SK-N-MC (cell line): ENCODE measurements at regions not wholly inside any gene's neighbourhood (a gene's known extent, or its start where the extent isn't known, plus 50 kb on each side); places are given as distances from the start of the nearest gene placed in this dataset.

Experiments
- DNase-seq: peaks from one replicate; pipeline ENCODE4 v3.0.0-alpha.2; 2011; ENCODE audit warnings: low read depth, low spot score
- H3K27ac ChIP-seq: fragments of 200-600 bp; sonication (generic); 2 replicates; pipeline ENCODE4 v1.5.1; 2016; ENCODE audit warnings: mixed run types
- H3K36me3 ChIP-seq: fragments of 200-600 bp; sonication (generic); 2 replicates; pipeline ENCODE4 v1.6.1; 2017; ENCODE audit warnings: antibody characterized with exemption, low read length, mixed read lengths; ENCODE audit not compliant: insufficient read depth
- H3K4me3 ChIP-seq: fragments of 200-600 bp; sonication (generic); 2 replicates; pipeline ENCODE4 v1.5.1; 2016
- H3K9ac ChIP-seq: fragments of 200-600 bp; sonication (generic); 2 replicates; pipeline ENCODE4 v1.8.0; 2017; ENCODE audit warnings: mixed run types, mixed read lengths; ENCODE audit not compliant: insufficient read length
- H3K9me3 ChIP-seq: fragments of 200-600 bp; sonication (generic); 2 replicates; pipeline ENCODE4 v1.6.1; 2017; ENCODE audit warnings: low read depth, mild to moderate bottlenecking, antibody characterized with exemption, low read length, moderate library complexity, mixed read lengths
- EZH2 ChIP-seq: fragments of 200-600 bp; sonication (generic); IDR thresholded peaks from one replicate; pipeline ENCODE4 v1.6.1; 2017; ENCODE audit warnings: antibody characterized with exemption
- FOXP2 ChIP-seq: optimal IDR thresholded peaks from 2 replicates; pipeline ENCODE3; 2011; ENCODE audit warnings: mild to moderate bottlenecking, moderate library complexity; ENCODE audit not compliant: insufficient read depth; ENCODE audit errors: extremely low read length, control extremely low read depth
- POLR2AphosphoS5 ChIP-seq: IDR thresholded peaks from 2 replicates; pipeline ENCODE4 v1.6.1; 2012; ENCODE audit warnings: mild to moderate bottlenecking, low read depth, low read length, borderline replicate concordance

DNA sequence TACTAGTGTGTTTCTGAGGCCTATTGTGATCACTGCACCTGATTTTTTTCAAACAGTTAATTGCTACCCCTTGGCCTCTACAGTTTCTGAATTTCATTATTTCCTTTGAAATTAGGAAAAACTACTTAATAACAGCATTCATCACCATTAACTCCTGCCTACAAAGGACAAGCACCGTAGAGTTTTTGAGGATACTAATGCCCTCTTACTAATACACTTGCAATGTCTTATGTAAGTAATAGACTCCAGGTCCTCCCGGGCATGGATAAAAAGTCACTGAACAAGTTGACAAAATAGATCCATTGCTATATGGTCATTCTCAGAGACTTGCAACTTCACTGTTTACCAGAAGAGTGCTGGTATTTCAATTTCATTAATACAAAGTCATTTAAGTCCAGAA lies 1172.5 kb downstream of the CDH12 start:
- DNase-seq: no peak
- Histone ChIP-seq H3K4me3 (no peak overlapping the region), H3K36me3 (no peaks in the 10 kb centered on the region), H3K27ac (no peak overlapping the region), H3K9me3 (no peaks in the 10 kb centered on the region), H3K9ac (no peak overlapping the region)
- TF ChIP-seq POLR2AphosphoS5: no peak
- TF ChIP-seq EZH2: no peak
- no peak for TF ChIP-seq FOXP2

GRCh38 chr5:21680196-21680595 lies 1172.9 kb downstream of the CDH12 start:
- no peak for TF ChIP-seq EZH2
- TF ChIP-seq POLR2AphosphoS5: no peak
- no peak for TF ChIP-seq FOXP2
- Histone ChIP-seq H3K4me3 (no peak overlapping the region), H3K9me3 (no peaks in the 10 kb centered on the region), H3K36me3 (no peaks in the 10 kb centered on the region), H3K27ac (no peak overlapping the region), H3K9ac (no peak overlapping the region)
- no peak for DNase-seq

DNA sequence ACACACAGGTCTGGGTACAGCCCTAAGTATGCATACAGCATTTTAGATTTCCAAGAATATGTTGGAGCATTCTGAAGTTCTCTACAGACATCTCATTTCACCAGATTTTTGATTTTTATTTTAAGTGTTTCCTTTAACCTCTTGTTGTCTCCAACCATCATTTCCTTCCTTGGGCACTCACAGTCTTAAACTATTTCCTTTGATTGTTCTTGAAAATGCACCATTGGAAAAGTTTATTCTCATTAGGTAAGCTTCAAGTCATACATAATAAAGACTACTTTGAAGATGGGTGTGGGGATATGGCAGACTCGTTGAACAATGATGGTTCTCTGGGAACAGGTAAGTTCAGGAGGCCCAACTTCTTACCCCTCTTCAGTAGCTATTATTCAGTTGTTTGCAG lies 1174.6 kb downstream of the CDH12 start:
- no peak for DNase-seq
- Histone ChIP-seq H3K9ac (no peak overlapping the region), H3K9me3 (no peaks in the 10 kb centered on the region), H3K36me3 (no peaks in the 10 kb centered on the region), H3K4me3 (no peak overlapping the region), H3K27ac (no peak overlapping the region)
- no peak for TF ChIP-seq EZH2
- TF ChIP-seq POLR2AphosphoS5: no peak
- no peak for TF ChIP-seq FOXP2

- Histone ChIP-seq H3K27ac (no peak overlapping the region), H3K36me3 (no peaks in the 10 kb centered on the region), H3K9ac (no peak overlapping the region), H3K9me3 (no peaks in the 10 kb centered on the region), H3K4me3 (no peak overlapping the region)
- no peak for DNase-seq
- TF ChIP-seq FOXP2 (no peak), EZH2 (no peak), POLR2AphosphoS5 (no peak)
Observed at GRCh38 chr5:21672911-21673310, 1180.2 kb downstream of the CDH12 start.

GRCh38 chr5:21672360-21672759 lies 1180.8 kb downstream of the CDH12 start:
- TF ChIP-seq POLR2AphosphoS5: no peak
- TF ChIP-seq FOXP2: no peak
- no peak for TF ChIP-seq EZH2
- Histone ChIP-seq H3K27ac (no peak overlapping the region), H3K36me3 (no peaks in the 10 kb centered on the region)

DNA sequence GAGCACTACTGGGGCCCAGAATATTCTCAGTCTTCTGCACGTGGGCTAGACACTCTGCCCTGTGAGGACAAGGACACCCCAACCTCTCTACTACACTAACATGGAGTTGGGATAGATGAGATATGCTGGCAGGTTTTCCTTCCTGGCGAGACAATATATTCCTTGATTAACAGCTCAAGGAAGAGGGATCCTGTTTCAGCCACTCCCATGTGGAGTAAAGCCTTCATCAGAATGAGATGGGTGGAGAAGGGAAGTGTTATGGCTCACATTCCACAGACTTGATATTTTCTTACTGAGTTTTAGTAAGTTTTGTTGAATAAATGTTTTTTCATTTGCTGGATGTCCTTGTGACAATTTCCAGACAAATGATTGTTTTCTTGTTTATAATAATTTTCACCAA lies 1187.6 kb downstream of the CDH12 start:
- H3K27ac ChIP-seq: no peak overlapping the region
- H3K4me3 ChIP-seq: no peak overlapping the region
- H3K9ac ChIP-seq: no peak overlapping the region
- no peaks in the 10 kb centered on the region for H3K9me3 ChIP-seq
- H3K36me3 ChIP-seq: no peaks in the 10 kb centered on the region
- DNase-seq: no peak
- no peak for TF ChIP-seq POLR2AphosphoS5
- no peak for TF ChIP-seq EZH2
- TF ChIP-seq FOXP2: no peak

More at GRCh38 chr5:21672360-21672759, 1180.8 kb downstream of the CDH12 start:
- Histone ChIP-seq H3K9me3 (no peaks in the 10 kb centered on the region), H3K4me3 (no peak overlapping the region), H3K9ac (no peak overlapping the region)
- DNase-seq: no peak

- TF ChIP-seq FOXP2 (no peak), EZH2 (no peak), POLR2AphosphoS5 (no peak)
- no peak for DNase-seq
- no peak overlapping the region for H3K9ac ChIP-seq
- H3K4me3 ChIP-seq: no peak overlapping the region
- no peaks in the 10 kb centered on the region for H3K9me3 ChIP-seq
- no peak overlapping the region for H3K27ac ChIP-seq
- H3K36me3 ChIP-seq: no peaks in the 10 kb centered on the region
Observed at GRCh38 chr5:21663082-21663481, 1190.1 kb downstream of the CDH12 start.

DNA sequence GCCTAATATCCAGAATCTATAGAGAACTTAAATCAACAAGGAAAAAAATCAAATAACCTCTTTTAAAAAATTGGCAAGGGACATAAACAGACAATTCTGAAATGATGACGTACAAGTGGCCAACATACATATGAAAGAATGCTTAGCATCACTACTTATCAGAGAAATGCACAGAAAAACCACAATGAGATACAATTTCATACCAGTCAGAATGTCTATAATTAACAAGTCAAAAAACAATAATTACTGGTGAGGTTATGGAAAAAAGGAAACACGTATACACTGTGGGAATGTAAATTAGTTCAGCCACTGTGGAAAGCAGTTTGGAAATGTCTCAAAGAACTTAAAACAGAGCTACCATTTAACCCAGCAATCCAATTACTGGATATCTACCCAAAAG lies 1192.0 kb downstream of the CDH12 start:
- no peak overlapping the region for H3K27ac ChIP-seq
- no peak overlapping the region for H3K9ac ChIP-seq
- no peaks in the 10 kb centered on the region for H3K36me3 ChIP-seq
- no peak for DNase-seq
- no peaks in the 10 kb centered on the region for H3K9me3 ChIP-seq
- TF ChIP-seq POLR2AphosphoS5 (no peak), FOXP2 (no peak), EZH2 (no peak)
- no peak overlapping the region for H3K4me3 ChIP-seq

- H3K9me3 ChIP-seq: no peaks in the 10 kb centered on the region
- no peak overlapping the region for H3K9ac ChIP-seq
- no peak overlapping the region for H3K4me3 ChIP-seq
- no peaks in the 10 kb centered on the region for H3K36me3 ChIP-seq
- DNase-seq: no peak
- no peak for TF ChIP-seq EZH2
- no peak overlapping the region for H3K27ac ChIP-seq
Observed at GRCh38 chr5:21654556-21654955, 1198.6 kb downstream of the CDH12 start.

GRCh38 chr5:21649969-21650368 lies 1203.2 kb downstream of the CDH12 start:
- no peak for DNase-seq
- Histone ChIP-seq H3K27ac (no peak overlapping the region), H3K36me3 (no peaks in the 10 kb centered on the region), H3K9ac (no peak overlapping the region), H3K4me3 (no peak overlapping the region), H3K9me3 (no peaks in the 10 kb centered on the region)
- TF ChIP-seq FOXP2 (no peak), EZH2 (no peak), POLR2AphosphoS5 (no peak)
